22Rv1 (cell line): ENCODE measurements at regions not wholly inside any gene's neighbourhood (a gene's known extent, or its start where the extent isn't known, plus 50 kb on each side); places are given as distances from the start of the nearest gene placed in this dataset.
"Not testable (repeated sequence)": the region's sequence is repeated elsewhere in the genome, so short reads cannot be mapped to it uniquely, and the experiment has no call there.

ENCODE experiments used
- H3K27ac ChIP-seq: fragments of 450-650 bp; 2 replicates; pipeline ENCODE4 v1.5.1; 2017
- ZFX ChIP-seq: fragments of 450-650 bp; IDR thresholded peaks from 2 replicates; pipeline ENCODE4 v1.6.1; 2017; ENCODE audit warnings: antibody characterized with exemption, borderline replicate concordance
- TF ChIP-seq, protein P1 (sequence below): fragments of 450-650 bp; IDR thresholded peaks from 2 replicates; pipeline ENCODE4 v1.5.1; 2017; ENCODE audit warnings: mild to moderate bottlenecking

GRCh38 chr4:181105487-181105886 is 1137.7 kb upstream of the TENM3 start:
- TF ChIP-seq, protein P1, sequence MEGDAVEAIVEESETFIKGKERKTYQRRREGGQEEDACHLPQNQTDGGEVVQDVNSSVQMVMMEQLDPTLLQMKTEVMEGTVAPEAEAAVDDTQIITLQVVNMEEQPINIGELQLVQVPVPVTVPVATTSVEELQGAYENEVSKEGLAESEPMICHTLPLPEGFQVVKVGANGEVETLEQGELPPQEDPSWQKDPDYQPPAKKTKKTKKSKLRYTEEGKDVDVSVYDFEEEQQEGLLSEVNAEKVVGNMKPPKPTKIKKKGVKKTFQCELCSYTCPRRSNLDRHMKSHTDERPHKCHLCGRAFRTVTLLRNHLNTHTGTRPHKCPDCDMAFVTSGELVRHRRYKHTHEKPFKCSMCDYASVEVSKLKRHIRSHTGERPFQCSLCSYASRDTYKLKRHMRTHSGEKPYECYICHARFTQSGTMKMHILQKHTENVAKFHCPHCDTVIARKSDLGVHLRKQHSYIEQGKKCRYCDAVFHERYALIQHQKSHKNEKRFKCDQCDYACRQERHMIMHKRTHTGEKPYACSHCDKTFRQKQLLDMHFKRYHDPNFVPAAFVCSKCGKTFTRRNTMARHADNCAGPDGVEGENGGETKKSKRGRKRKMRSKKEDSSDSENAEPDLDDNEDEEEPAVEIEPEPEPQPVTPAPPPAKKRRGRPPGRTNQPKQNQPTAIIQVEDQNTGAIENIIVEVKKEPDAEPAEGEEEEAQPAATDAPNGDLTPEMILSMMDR = no peak
- no peak for TF ChIP-seq ZFX
- no peak overlapping the region for H3K27ac ChIP-seq

GRCh38 chr4:181106398-181106797 is 1136.8 kb upstream of the TENM3 start:
- no peak overlapping the region for H3K27ac ChIP-seq
- TF ChIP-seq, protein P1 = no peak
- no peak for TF ChIP-seq ZFX

GRCh38 chr4:181108237-181108636 is 1135.0 kb upstream of the TENM3 start:
- H3K27ac ChIP-seq = no peak overlapping the region
- TF ChIP-seq, protein P1 = no peak
- no peak for TF ChIP-seq ZFX

DNA sequence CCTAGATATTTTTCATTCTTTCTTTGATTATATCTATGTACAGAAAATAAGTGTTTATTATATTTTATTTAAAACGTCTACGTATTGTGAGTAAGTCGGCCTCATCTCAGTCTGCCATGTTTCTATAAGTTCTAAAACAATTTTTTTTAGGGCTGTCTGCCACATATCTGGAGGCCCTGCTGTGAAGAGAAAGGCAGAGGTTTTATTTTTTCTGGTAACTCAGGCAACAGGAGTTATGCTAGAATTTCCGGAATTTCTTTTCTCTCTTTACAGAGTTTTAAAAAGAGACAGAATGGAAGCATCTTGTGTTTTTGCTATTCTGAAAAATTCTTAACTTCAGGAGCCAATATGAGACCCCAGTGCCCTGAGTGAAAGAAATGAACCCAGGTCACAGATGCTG is 1124.0 kb upstream of the TENM3 start:
- TF ChIP-seq ZFX = no peak
- TF ChIP-seq, protein P1 = no peak
- H3K27ac ChIP-seq = no peak overlapping the region

DNA sequence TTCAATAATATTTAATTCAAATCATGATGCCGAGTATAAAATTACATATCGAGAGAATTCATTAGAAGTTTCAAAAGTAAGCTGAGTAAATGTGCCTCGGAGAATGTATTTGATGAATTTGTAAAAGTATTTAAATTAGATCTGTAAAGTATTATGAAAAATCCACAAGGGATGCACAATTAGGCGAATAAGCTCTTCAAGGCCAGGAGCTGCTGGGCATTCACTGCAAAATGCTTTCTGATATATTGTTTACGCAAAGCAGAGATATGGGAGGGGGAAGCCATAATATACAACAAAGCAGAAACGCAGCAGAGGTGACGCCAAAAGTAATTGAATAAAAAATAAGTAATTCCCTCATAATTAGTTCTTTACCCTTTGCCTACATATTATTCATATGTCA is 1121.5 kb upstream of the TENM3 start:
- TF ChIP-seq, protein P1 = no peak
- no peak for TF ChIP-seq ZFX
- H3K27ac ChIP-seq = no peak overlapping the region

DNA sequence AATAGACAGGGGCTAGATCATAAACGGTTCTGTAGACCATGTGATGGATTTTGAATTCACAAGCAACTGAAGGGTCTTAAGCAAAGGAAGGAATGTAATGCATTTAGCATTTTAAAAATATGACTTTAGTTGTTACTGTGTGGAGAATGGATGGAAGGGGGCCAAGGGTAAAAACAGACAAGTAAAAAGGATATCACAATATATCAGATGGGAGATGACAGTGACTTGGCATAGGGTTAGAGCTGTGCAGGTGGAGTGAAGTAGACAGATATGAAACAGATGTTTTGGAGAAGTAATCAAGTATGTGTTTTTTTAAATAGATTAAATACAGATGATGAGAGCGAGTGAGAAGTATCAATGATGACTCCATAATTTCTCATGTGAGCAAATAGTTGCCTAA is 1116.0 kb upstream of the TENM3 start:
- no peak overlapping the region for H3K27ac ChIP-seq
- TF ChIP-seq, protein P1 = no peak
- no peak for TF ChIP-seq ZFX

DNA sequence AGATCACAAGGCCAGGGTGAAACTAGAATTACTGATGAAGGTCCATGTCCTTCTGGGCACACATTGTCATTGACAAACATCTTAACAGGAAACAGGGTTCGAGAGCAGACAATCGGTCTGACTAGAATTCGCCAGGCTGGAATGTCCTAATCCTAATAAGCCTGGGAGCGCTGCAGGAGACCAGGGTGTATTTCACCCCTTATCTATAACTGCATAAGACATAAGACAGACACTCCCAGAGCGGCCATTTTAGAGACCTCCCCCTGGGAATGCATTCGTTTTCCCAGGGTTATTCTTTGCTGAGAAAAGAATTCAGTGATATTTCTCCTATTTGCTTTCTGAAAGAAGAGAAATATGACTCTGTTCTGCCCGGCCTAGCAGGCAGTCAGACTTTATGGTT is 1112.9 kb upstream of the TENM3 start:
- not testable (repeated sequence) for H3K27ac ChIP-seq

DNA sequence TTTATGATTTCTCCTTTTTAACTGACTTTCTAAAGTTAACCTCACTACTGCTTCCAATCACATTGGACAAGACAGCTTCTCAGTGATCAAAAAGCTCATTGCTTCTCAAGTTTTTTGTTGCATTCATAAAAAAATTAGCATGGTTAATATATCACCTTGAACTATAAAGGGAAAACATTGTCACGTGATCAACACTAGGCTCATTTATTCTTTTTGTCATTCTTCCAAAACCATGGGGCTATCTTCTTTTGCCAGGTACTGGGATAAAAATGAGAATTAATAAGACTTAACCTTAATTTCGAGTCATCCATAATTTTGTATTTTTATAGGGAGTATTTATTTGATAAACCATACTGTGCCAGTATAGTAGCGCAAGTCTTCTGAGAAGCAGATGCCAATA is 1105.9 kb upstream of the TENM3 start:
- no peak overlapping the region for H3K27ac ChIP-seq
- TF ChIP-seq ZFX = no peak
- TF ChIP-seq, protein P1 = no peak
